ENCODE measurements at regions not wholly inside any gene's neighbourhood (a gene's known extent, or its start where the extent isn't known, plus 50 kb on each side); places are given as distances from the start of the nearest gene placed in this dataset.
"Not testable (repeated sequence)": the region's sequence is repeated elsewhere in the genome, so short reads cannot be mapped to it uniquely, and the experiment has no call there.

DNA sequence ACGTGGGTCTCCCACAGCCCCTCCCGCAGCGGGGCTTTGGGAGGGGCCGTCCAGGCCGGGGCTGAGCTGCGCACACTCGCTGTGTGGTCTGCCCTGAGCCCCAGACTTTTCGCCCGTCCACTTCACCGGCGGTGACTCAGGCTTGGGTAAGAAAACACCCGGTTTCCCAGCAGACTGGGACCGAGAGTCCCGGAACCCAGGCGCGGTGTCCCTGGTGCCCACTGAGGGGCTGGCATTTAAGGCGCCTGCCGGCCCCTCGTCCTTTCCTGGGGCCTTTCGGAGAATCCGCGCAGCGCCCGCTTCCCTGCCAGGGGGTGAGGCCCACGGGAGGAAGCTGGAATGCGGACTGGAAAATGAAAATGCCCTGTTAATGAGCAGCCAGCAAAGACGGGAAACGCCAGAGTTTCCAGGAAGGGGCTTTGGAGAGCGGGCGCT, 100.3 kb downstream of the C16orf95 start:
- TF ChIP-seq CEBPB (IDR thresholded peaks at IDR 0.05) (no peak), PHF8 (IDR thresholded peaks at IDR 0.05; ENCODE audit: borderline replicate concordance, low read depth) (no peak), RARB (CRISPR knock-in tag; IDR thresholded peaks at IDR 0.05) (no peak), RCOR1 (IDR thresholded peaks at IDR 0.05; ENCODE audit: low read depth, low read length) (no peak), RNF2 (IDR thresholded peaks at IDR 0.05; ENCODE audit: borderline replicate concordance, low read depth) (no peak), FOXS1 (CRISPR knock-in tag; IDR thresholded peaks at IDR 0.05) (no peak)
- TF ChIP-seq, protein P1, sequence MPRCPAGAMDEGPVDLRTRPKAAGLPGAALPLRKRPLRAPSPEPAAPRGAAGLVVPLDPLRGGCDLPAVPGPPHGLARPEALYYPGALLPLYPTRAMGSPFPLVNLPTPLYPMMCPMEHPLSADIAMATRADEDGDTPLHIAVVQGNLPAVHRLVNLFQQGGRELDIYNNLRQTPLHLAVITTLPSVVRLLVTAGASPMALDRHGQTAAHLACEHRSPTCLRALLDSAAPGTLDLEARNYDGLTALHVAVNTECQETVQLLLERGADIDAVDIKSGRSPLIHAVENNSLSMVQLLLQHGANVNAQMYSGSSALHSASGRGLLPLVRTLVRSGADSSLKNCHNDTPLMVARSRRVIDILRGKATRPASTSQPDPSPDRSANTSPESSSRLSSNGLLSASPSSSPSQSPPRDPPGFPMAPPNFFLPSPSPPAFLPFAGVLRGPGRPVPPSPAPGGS (IDR thresholded peaks at IDR 0.05), result no peak
- Histone ChIP-seq H3K4me2 (no peak overlapping the region), H3K9me3 (no peaks in the 10 kb centered on the region), H3K27ac (no peak overlapping the region), H3K4me3 (no peak overlapping the region), H3K4me1 (peaks cover 7% of the 10 kb centered on the region)
- DNase-seq (ENCODE audit: low read depth in 1 of 2, low spot score in 1 of 2) (no peak), ATAC-seq (no peak), FAIRE-seq (no peak)
- ChIA-PET CTCF (interaction anchor here (0.9 to 2.2 kb wide), 4 partner anchors 9 to 62 kb away, joined by 3 to 7 read pairs (median 4); no protein-coding TSS in a partner anchor), POLR2A (no interaction called here)
- 83% methylated on average over 24 of the region's 30 CpGs for WGBS (ENCODE audit: missing lambda C conversion rate)

DNA sequence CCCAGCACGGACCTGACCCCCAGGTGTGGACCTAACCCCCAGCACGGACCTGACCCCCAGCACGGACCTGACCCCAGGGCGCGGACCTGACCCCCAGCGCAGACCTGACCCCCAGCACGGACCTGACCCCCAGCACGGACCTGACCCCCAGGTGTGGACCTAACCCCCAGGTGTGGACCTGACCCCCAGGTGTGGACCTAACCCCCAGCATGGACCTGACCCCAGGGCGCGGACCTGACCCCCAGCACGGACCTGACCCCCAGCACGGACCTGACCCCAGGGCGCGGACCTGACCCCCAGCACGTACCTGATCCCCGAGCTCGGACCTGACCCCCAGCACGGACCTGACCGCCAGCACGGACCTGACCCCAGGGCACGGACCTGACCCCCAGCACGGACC, 99.4 kb downstream of the C16orf95 start:
- ATAC-seq; H3K27ac ChIP-seq; FAIRE-seq; H3K4me2 ChIP-seq; H3K4me3 ChIP-seq; H3K4me1 ChIP-seq; DNase-seq (ENCODE audit: low read depth in 1 of 2, low spot score in 1 of 2); H3K9me3 ChIP-seq; POLR2A ChIA-PET: not testable (repeated sequence)
- CTCF ChIA-PET, result interaction anchor here (1.2 to 2.2 kb wide), 2 partner anchors 28 to 61 kb away, joined by 3 to 7 read pairs; no protein-coding TSS in a partner anchor
- no CpG with 5 or more reads among the region's 22 CpGs for WGBS (ENCODE audit: missing lambda C conversion rate)

GRCh38 chr16:87218281-87219055, 98.7 kb downstream of the C16orf95 start:
- 46% methylated on average over 7 of the region's 36 CpGs for WGBS (ENCODE audit: missing lambda C conversion rate)
- CTCF ChIA-PET, result interaction anchor here (2.2 kb wide), 1 partner anchor 60 kb away, joined by 7 read pairs; no protein-coding TSS in a partner anchor
- TF ChIP-seq CHD4 (IDR thresholded peaks at IDR 0.05; ENCODE audit: borderline replicate concordance) (no peak), NPAS2 (CRISPR knock-in tag; IDR thresholded peaks at IDR 0.05; ENCODE audit: borderline replicate concordance) (no peak), HOXB5 (CRISPR knock-in tag; IDR thresholded peaks at IDR 0.05) (no peak), CBX8 (IDR thresholded peaks at IDR 0.05) (no peak), HDAC2 (IDR thresholded peaks at IDR 0.05) (no peak), FOSB (CRISPR knock-in tag; IDR thresholded peaks at IDR 0.05) (no peak), TP53 (CRISPR knock-in tag; IDR thresholded peaks at IDR 0.05) (no peak)
- TF ChIP-seq, protein P2, sequence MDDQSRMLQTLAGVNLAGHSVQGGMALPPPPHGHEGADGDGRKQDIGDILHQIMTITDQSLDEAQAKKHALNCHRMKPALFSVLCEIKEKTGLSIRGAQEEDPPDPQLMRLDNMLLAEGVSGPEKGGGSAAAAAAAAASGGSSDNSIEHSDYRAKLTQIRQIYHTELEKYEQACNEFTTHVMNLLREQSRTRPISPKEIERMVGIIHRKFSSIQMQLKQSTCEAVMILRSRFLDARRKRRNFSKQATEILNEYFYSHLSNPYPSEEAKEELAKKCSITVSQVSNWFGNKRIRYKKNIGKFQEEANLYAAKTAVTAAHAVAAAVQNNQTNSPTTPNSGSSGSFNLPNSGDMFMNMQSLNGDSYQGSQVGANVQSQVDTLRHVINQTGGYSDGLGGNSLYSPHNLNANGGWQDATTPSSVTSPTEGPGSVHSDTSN (IDR thresholded peaks at IDR 0.05), result no peak
- TF ChIP-seq, protein P3, sequence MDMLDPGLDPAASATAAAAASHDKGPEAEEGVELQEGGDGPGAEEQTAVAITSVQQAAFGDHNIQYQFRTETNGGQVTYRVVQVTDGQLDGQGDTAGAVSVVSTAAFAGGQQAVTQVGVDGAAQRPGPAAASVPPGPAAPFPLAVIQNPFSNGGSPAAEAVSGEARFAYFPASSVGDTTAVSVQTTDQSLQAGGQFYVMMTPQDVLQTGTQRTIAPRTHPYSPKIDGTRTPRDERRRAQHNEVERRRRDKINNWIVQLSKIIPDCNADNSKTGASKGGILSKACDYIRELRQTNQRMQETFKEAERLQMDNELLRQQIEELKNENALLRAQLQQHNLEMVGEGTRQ (IDR thresholded peaks at IDR 0.05), result no peak
- TF ChIP-seq, protein P4, sequence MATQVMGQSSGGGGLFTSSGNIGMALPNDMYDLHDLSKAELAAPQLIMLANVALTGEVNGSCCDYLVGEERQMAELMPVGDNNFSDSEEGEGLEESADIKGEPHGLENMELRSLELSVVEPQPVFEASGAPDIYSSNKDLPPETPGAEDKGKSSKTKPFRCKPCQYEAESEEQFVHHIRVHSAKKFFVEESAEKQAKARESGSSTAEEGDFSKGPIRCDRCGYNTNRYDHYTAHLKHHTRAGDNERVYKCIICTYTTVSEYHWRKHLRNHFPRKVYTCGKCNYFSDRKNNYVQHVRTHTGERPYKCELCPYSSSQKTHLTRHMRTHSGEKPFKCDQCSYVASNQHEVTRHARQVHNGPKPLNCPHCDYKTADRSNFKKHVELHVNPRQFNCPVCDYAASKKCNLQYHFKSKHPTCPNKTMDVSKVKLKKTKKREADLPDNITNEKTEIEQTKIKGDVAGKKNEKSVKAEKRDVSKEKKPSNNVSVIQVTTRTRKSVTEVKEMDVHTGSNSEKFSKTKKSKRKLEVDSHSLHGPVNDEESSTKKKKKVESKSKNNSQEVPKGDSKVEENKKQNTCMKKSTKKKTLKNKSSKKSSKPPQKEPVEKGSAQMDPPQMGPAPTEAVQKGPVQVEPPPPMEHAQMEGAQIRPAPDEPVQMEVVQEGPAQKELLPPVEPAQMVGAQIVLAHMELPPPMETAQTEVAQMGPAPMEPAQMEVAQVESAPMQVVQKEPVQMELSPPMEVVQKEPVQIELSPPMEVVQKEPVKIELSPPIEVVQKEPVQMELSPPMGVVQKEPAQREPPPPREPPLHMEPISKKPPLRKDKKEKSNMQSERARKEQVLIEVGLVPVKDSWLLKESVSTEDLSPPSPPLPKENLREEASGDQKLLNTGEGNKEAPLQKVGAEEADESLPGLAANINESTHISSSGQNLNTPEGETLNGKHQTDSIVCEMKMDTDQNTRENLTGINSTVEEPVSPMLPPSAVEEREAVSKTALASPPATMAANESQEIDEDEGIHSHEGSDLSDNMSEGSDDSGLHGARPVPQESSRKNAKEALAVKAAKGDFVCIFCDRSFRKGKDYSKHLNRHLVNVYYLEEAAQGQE (IDR thresholded peaks at IDR 0.05), result no peak
- TF ChIP-seq, protein P1 (IDR thresholded peaks at IDR 0.05), result no peak
- Histone ChIP-seq H3K9me3 (no peaks in the 10 kb centered on the region), H3K4me1 (no peaks in the 10 kb centered on the region), H3K27ac (no peak overlapping the region), H3K4me3 (no peak overlapping the region), H3K4me2 (no peak overlapping the region)
- no peak for ATAC-seq
- POLR2A ChIA-PET, result no interaction called here
- no peak for DNase-seq (ENCODE audit: low read depth in 1 of 2, low spot score in 1 of 2)
- no peak for FAIRE-seq

Measured in A549 (cell line).